Right atrium auricular region (tissue), 2 donors: ENCODE measurements at regions not wholly inside any gene's neighbourhood (a gene's known extent, or its start where the extent isn't known, plus 50 kb on each side); places are given as distances from the start of the nearest gene placed in this dataset.

ENCODE experiments used
- DNase-seq: peaks from one replicate; pipeline ENCODE4 v3.0.0-alpha.2; 2019; ENCODE audit warnings: low spot score
- H3K27ac ChIP-seq, 2 donors: fragments of 200-600 bp; sonication (generic); 1 replicate in 1 of 2; 2 replicates in 1 of 2; pipeline ENCODE4 v1.5.1; 2016 to 2019
- H3K27me3 ChIP-seq, 2 donors: fragments of 200-600 bp; sonication (generic); one replicate each; pipeline versions ENCODE4 v1.5.1 to v1.6.0; 2017 to 2019
- H3K36me3 ChIP-seq: fragments of 200-600 bp; sonication (generic); one replicate; pipeline ENCODE4 v1.5.1; 2016
- H3K4me1 ChIP-seq, 2 donors: fragments of 200-600 bp; sonication (generic); one replicate each; pipeline versions ENCODE4 v1.5.1 to v1.6.0; 2017 to 2019
- H3K4me3 ChIP-seq, 2 donors: fragments of 200-600 bp; sonication (generic); 1 replicate in 1 of 2; 2 replicates in 1 of 2; pipeline ENCODE4 v1.5.1; 2017 to 2019; ENCODE audit warnings: mild to moderate bottlenecking in 1 of 2, moderate library complexity in 1 of 2
- H3K9me3 ChIP-seq, 2 donors: fragments of 200-600 bp; sonication (generic); one replicate each; pipeline ENCODE4 v1.5.1; 2019
- TF ChIP-seq, protein P1 (sequence below), 2 donors: fragments of 200-600 bp; sonication (generic); IDR thresholded peaks; one replicate each; pipeline ENCODE4 v1.5.1; 2019; ENCODE audit warnings: antibody characterized with exemption in 2 of 2

GRCh38 chr10:91022924-91023699 lies 102.2 kb upstream of the ANKRD1 start:
- TF ChIP-seq, protein P1, sequence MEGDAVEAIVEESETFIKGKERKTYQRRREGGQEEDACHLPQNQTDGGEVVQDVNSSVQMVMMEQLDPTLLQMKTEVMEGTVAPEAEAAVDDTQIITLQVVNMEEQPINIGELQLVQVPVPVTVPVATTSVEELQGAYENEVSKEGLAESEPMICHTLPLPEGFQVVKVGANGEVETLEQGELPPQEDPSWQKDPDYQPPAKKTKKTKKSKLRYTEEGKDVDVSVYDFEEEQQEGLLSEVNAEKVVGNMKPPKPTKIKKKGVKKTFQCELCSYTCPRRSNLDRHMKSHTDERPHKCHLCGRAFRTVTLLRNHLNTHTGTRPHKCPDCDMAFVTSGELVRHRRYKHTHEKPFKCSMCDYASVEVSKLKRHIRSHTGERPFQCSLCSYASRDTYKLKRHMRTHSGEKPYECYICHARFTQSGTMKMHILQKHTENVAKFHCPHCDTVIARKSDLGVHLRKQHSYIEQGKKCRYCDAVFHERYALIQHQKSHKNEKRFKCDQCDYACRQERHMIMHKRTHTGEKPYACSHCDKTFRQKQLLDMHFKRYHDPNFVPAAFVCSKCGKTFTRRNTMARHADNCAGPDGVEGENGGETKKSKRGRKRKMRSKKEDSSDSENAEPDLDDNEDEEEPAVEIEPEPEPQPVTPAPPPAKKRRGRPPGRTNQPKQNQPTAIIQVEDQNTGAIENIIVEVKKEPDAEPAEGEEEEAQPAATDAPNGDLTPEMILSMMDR (IDR thresholded peaks at IDR 0.05), result no peak
- DNase-seq, result no peak
- Histone ChIP-seq H3K4me1 (peaks cover 0 to 30% of the 10 kb centered on the region in 2 donors), H3K27me3 (no peaks in the 10 kb centered on the region), H3K27ac (peak overlapping the region; percentile 65 to 83), H3K36me3 (no peaks in the 10 kb centered on the region), H3K4me3 (no peak overlapping the region), H3K9me3 (no peaks in the 10 kb centered on the region)

GRCh38 chr10:91023700-91024398 lies 103.0 kb upstream of the ANKRD1 start:
- Histone ChIP-seq H3K4me1 (peaks cover 0 to 30% of the 10 kb centered on the region in 2 donors), H3K36me3 (no peaks in the 10 kb centered on the region), H3K9me3 (no peaks in the 10 kb centered on the region), H3K4me3 (no peak overlapping the region), H3K27ac (peak overlapping the region; percentile 65 to 83), H3K27me3 (no peaks in the 10 kb centered on the region)
- DNase-seq, result no peak
- TF ChIP-seq, protein P1 (IDR thresholded peaks at IDR 0.05), result no peak

DNA sequence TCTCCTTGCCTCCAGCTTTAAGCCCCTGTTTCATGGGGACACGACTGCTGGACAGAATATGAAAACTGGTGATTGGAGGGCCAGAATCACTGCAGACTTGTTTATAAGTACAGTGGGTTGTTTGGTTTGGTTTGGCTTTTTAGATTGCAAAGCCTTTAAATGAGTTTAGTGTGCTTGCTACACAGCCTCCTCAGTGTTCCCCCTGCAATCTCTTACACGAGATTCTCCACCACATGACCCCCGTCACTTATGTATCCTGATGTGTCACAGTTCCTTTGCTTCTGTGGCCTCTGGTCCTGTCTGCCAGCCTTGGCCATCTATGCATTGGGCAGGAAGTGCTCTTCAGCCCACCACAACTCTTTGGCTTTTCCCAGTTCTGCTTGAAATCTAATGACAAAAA lies 103.7 kb upstream of the ANKRD1 start:
- H3K4me3 ChIP-seq, result no peak overlapping the region
- H3K9me3 ChIP-seq, result no peaks in the 10 kb centered on the region
- peak overlapping the region; percentile 65 to 83 for H3K27ac ChIP-seq
- TF ChIP-seq, protein P1 (IDR thresholded peaks at IDR 0.05), result no peak
- no peaks in the 10 kb centered on the region for H3K27me3 ChIP-seq
- DNase-seq, result no peak
- H3K4me1 ChIP-seq, result peaks cover 0 to 30% of the 10 kb centered on the region in 2 donors
- no peaks in the 10 kb centered on the region for H3K36me3 ChIP-seq

DNA sequence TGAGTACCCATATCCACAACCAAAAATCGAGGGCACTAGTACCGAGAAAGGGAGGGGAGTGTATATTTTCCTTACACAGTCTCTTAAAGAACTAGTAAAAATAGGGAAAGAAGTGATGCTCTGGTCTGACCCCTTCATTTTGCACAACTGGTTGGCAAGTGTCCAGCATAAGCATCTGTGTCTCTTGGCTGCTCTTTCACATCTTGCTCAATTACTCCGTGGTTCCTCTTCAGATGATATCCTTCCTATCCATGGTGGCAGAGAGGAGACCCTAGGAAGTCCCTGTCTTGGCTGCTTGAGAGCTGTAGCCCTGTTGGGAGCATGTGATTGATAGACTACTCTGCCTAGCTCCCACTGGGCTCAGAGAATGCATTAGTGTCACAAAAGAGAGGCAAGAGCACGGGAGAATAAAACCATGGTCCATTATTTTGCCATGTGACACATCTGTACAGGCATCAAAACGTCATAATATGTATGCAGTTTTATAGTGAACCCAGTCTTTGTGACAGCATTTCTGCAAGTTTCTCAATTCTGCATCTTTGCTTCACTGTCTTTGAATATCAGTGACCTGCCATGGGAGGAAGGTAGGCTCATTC lies 111.8 kb upstream of the ANKRD1 start:
- no peaks in the 10 kb centered on the region for H3K9me3 ChIP-seq
- DNase-seq, result peak; percentile 70
- H3K36me3 ChIP-seq, result no peaks in the 10 kb centered on the region
- H3K27me3 ChIP-seq, result no peaks in the 10 kb centered on the region
- peaks cover 0 to 26% of the 10 kb centered on the region in 2 donors for H3K4me1 ChIP-seq
- no peak overlapping the region for H3K27ac ChIP-seq
- H3K4me3 ChIP-seq, result no peak overlapping the region
- TF ChIP-seq, protein P1 (IDR thresholded peaks at IDR 0.05), result no peak

DNA sequence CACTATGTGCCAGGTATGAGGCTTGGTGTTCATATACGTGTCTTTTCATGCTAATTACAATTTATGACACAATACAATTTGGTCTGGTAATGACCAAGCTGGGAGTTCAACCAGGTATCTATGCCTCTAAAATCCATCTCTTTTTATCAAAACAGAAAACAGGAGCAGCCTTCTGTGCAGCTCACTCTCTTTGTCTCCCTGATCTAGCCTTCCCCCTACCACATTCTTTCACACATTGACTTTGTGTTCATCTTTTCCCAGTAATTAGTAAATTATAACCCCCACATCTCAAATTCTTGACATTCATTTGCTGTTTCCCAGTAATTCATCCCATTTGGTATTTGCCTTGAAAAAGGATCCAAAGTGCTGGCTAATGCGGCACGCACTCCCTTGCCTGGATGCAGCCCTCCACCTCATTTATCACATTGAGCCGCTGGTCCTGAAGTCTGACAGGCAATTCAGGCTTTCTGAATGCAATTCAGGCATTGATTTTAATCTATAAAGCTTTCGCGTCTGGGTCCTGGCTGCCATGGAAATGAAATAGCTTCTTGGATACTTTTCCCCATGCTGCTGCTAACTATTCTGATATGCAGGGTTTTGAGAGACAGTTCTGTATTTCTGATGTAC lies 112.5 kb upstream of the ANKRD1 start:
- Histone ChIP-seq H3K27me3 (no peaks in the 10 kb centered on the region), H3K9me3 (no peaks in the 10 kb centered on the region), H3K27ac (no peak overlapping the region), H3K36me3 (no peaks in the 10 kb centered on the region), H3K4me3 (no peak overlapping the region), H3K4me1 (peaks cover 0 to 30% of the 10 kb centered on the region in 2 donors)
- TF ChIP-seq, protein P1 (IDR thresholded peaks at IDR 0.05), result no peak
- no peak for DNase-seq
